ENCODE measurements at regions not wholly inside any gene's neighbourhood (a gene's known extent, or its start where the extent isn't known, plus 50 kb on each side); places are given as distances from the start of the nearest gene placed in this dataset.

DNA sequence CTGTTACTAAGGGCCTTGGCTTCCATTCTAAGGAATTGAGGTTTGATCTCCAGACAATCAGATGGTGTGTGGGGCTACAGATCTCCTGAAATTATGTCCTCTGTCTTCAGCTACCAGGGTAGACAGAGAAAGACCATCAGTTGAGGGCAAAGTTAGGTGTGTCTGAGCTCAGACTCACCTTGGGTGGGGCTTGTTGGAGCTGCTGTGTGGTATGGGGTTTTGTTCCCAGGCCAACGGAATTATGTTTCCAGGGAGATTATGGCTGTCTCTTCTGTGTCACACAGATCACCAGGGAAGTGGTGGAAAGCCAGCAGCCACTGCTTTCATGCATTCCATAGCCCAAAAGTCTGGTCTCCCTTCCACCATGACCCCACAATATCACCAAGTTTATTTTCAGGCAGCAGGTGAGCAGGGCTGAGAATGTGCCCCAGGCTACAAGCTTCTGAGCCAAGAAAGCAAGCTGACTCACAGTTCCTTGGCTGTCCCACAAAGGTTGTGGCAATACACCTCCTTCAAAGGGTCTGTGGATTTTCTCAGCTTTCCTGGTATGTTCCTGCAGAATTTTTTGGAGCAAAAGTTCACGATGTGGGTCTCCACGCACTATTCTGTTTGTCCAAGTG is 714.9 kb downstream of the LUZP2 start:
- H3K27me3 ChIP-seq (ENCODE audit: insufficient read depth) = no peaks in the 10 kb centered on the region
- no peak overlapping the region for H3K4me2 ChIP-seq
- no peak for ATAC-seq
- H3K27ac Mint-ChIP-seq = no peak overlapping the region
- H3K9me3 Mint-ChIP-seq = peaks cover 11% of the 10 kb centered on the region
- TF ChIP-seq CREB1 (CRISPR knock-in tag; IDR thresholded peaks at IDR 0.05; ENCODE audit: low read depth) (no peak), ZNF114 (CRISPR knock-in tag; IDR thresholded peaks at IDR 0.05) (no peak), EZH2 (IDR thresholded peaks at IDR 0.05; ENCODE audit: low read depth, unreplicated experiment) (no peak)
- no peak overlapping the region for H3K27ac ChIP-seq (ENCODE audit: low read depth)
- no peaks in the 10 kb centered on the region for H3K79me2 ChIP-seq (replicated peaks; ENCODE audit: insufficient read depth)
- H2AFZ ChIP-seq = no peak overlapping the region
- no peaks in the 10 kb centered on the region for H4K20me1 ChIP-seq (replicated peaks; ENCODE audit: insufficient read depth)
- H3K4me1 ChIP-seq (ENCODE audit: insufficient read depth) = no peaks in the 10 kb centered on the region
- 0 out of 2 replicates have a peak, but pooled peaks cover 3% of the 10 kb centered on the region for H3K9me2 ChIP-seq (ENCODE audit: insufficient read depth)
- no peak overlapping the region for H3K4me3 Mint-ChIP-seq
- H3K27me3 Mint-ChIP-seq (ENCODE audit: insufficient read depth, low read depth, poor library complexity) = no peaks in the 10 kb centered on the region
- no peaks in the 10 kb centered on the region for H3F3A ChIP-seq (replicated peaks; ENCODE audit: low read depth)
- peaks cover 6% of the 10 kb centered on the region; the same call in 1 of the 2 replicates for H3K36me3 ChIP-seq (ENCODE audit: insufficient read depth)
- DNase-seq (ENCODE audit: low spot score) = no peak
- H3K4me3 ChIP-seq = no peak overlapping the region
- H3K36me3 Mint-ChIP-seq (ENCODE audit: low read depth) = peaks cover 10% of the 10 kb centered on the region; the same call in 2 of the 3 replicates
- H3K4me1 Mint-ChIP-seq = no peaks in the 10 kb centered on the region

DNA sequence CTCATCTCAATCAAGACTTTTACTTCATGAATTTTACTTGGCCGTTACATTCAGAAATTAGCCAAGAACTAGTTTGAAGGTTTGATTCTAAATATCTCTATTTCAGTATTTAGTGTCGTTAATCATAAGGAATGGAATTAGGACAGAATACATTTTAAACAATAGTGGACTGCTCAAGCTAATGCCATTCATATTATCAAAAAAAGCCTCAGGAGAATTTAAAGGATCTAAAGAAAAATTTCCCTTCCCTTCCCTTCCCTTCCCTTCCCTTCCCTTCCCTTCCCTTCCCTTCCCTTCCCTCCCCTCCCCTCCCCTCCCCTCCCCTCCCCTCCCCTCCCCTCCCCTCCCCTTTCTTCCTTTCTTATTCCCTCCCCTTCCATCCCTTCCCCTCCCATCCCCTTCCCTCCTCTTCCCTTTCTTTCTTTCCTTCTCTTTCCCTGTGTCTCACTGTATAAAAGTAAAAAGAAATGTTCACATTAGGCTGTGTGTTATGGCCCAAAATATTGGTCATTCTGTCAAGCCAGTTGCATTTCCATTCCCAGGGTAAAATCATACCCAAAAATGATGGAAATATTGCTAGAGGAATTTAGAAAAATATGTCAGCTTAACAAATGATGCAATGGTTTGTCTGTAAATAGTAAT is 717.8 kb downstream of the LUZP2 start:
- Mint-ChIP-seq H3K36me3 (ENCODE audit: low read depth) (no peaks in the 10 kb centered on the region), H3K27me3 (ENCODE audit: insufficient read depth, low read depth, poor library complexity) (no peaks in the 10 kb centered on the region), H3K9me3 (no peaks in the 10 kb centered on the region), H3K4me1 (no peaks in the 10 kb centered on the region), H3K4me3 (no peak overlapping the region), H3K27ac (no peak overlapping the region)
- no peaks in the 10 kb centered on the region for H3K27me3 ChIP-seq (ENCODE audit: insufficient read depth)
- H3K79me2 ChIP-seq (replicated peaks; ENCODE audit: insufficient read depth) = no peaks in the 10 kb centered on the region
- ATAC-seq (no peak), DNase-seq (ENCODE audit: low spot score) (no peak)
- no peaks in the 10 kb centered on the region for H4K20me1 ChIP-seq (replicated peaks; ENCODE audit: insufficient read depth)
- H3F3A ChIP-seq (replicated peaks; ENCODE audit: low read depth) = no peaks in the 10 kb centered on the region
- H3K4me1 ChIP-seq (ENCODE audit: insufficient read depth) = no peaks in the 10 kb centered on the region
- H3K27ac ChIP-seq (ENCODE audit: low read depth) = no peak overlapping the region
- H3K4me2 ChIP-seq = no peak overlapping the region
- 0 out of 2 replicates have a peak, but pooled peaks cover 3% of the 10 kb centered on the region for H3K9me2 ChIP-seq (ENCODE audit: insufficient read depth)
- H3K36me3 ChIP-seq (ENCODE audit: insufficient read depth) = no peaks in the 10 kb centered on the region
- H3K4me3 ChIP-seq = no peak overlapping the region
- peak overlapping the region; percentile 85; the same call in 1 of the 2 replicates for H2AFZ ChIP-seq
- TF ChIP-seq EZH2phosphoT487 (IDR thresholded peaks at IDR 0.05; ENCODE audit: unreplicated experiment) (no peak), JUNB (IDR thresholded peaks at IDR 0.05; ENCODE audit: unreplicated experiment) (no peak), STAT1 (IDR thresholded peaks at IDR 0.05; ENCODE audit: unreplicated experiment) (no peak), ZNF331 (CRISPR knock-in tag; IDR thresholded peaks at IDR 0.05; ENCODE audit: low read depth) (no peak), NANOG (IDR thresholded peaks at IDR 0.05; ENCODE audit: borderline replicate concordance) (no peak)
- TF ChIP-seq, protein P1, sequence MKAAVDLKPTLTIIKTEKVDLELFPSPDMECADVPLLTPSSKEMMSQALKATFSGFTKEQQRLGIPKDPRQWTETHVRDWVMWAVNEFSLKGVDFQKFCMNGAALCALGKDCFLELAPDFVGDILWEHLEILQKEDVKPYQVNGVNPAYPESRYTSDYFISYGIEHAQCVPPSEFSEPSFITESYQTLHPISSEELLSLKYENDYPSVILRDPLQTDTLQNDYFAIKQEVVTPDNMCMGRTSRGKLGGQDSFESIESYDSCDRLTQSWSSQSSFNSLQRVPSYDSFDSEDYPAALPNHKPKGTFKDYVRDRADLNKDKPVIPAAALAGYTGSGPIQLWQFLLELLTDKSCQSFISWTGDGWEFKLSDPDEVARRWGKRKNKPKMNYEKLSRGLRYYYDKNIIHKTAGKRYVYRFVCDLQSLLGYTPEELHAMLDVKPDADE (IDR thresholded peaks at IDR 0.05) = no peak
- TF ChIP-seq, protein P2, sequence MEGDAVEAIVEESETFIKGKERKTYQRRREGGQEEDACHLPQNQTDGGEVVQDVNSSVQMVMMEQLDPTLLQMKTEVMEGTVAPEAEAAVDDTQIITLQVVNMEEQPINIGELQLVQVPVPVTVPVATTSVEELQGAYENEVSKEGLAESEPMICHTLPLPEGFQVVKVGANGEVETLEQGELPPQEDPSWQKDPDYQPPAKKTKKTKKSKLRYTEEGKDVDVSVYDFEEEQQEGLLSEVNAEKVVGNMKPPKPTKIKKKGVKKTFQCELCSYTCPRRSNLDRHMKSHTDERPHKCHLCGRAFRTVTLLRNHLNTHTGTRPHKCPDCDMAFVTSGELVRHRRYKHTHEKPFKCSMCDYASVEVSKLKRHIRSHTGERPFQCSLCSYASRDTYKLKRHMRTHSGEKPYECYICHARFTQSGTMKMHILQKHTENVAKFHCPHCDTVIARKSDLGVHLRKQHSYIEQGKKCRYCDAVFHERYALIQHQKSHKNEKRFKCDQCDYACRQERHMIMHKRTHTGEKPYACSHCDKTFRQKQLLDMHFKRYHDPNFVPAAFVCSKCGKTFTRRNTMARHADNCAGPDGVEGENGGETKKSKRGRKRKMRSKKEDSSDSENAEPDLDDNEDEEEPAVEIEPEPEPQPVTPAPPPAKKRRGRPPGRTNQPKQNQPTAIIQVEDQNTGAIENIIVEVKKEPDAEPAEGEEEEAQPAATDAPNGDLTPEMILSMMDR (conservative IDR thresholded peaks at IDR 0.05; ENCODE audit: low read depth in 2 of 2) = no peak
- TF ChIP-seq, protein P3, sequence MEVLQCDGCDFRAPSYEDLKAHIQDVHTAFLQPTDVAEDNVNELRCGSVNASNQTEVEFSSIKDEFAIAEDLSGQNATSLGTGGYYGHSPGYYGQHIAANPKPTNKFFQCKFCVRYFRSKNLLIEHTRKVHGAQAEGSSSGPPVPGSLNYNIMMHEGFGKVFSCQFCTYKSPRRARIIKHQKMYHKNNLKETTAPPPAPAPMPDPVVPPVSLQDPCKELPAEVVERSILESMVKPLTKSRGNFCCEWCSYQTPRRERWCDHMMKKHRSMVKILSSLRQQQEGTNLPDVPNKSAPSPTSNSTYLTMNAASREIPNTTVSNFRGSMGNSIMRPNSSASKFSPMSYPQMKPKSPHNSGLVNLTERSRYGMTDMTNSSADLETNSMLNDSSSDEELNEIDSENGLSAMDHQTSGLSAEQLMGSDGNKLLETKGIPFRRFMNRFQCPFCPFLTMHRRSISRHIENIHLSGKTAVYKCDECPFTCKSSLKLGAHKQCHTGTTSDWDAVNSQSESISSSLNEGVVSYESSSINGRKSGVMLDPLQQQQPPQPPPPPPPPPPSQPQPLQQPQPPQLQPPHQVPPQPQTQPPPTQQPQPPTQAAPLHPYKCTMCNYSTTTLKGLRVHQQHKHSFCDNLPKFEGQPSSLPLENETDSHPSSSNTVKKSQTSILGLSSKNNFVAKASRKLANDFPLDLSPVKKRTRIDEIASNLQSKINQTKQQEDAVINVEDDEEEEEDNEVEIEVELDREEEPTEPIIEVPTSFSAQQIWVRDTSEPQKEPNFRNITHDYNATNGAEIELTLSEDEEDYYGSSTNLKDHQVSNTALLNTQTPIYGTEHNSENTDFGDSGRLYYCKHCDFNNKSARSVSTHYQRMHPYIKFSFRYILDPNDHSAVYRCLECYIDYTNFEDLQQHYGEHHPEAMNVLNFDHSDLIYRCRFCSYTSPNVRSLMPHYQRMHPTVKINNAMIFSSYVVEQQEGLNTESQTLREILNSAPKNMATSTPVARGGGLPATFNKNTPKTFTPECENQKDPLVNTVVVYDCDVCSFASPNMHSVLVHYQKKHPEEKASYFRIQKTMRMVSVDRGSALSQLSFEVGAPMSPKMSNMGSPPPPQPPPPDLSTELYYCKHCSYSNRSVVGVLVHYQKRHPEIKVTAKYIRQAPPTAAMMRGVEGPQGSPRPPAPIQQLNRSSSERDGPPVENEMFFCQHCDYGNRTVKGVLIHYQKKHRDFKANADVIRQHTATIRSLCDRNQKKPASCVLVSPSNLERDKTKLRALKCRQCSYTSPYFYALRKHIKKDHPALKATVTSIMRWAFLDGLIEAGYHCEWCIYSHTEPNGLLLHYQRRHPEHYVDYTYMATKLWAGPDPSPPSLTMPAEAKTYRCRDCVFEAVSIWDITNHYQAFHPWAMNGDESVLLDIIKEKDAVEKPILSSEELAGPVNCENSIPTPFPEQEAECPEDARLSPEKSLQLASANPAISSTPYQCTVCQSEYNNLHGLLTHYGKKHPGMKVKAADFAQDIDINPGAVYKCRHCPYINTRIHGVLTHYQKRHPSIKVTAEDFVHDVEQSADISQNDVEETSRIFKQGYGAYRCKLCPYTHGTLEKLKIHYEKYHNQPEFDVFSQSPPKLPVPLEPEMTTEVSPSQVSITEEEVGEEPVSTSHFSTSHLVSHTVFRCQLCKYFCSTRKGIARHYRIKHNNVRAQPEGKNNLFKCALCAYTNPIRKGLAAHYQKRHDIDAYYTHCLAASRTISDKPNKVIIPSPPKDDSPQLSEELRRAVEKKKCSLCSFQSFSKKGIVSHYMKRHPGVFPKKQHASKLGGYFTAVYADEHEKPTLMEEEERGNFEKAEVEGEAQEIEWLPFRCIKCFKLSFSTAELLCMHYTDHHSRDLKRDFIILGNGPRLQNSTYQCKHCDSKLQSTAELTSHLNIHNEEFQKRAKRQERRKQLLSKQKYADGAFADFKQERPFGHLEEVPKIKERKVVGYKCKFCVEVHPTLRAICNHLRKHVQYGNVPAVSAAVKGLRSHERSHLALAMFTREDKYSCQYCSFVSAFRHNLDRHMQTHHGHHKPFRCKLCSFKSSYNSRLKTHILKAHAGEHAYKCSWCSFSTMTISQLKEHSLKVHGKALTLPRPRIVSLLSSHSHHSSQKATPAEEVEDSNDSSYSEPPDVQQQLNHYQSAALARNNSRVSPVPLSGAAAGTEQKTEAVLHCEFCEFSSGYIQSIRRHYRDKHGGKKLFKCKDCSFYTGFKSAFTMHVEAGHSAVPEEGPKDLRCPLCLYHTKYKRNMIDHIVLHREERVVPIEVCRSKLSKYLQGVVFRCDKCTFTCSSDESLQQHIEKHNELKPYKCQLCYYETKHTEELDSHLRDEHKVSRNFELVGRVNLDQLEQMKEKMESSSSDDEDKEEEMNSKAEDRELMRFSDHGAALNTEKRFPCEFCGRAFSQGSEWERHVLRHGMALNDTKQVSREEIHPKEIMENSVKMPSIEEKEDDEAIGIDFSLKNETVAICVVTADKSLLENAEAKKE (CRISPR knock-in tag; IDR thresholded peaks at IDR 0.05) = no peak

Data from GM23338 (cell line).